ENCODE measurements at regions not wholly inside any gene's neighbourhood (a gene's known extent, or its start where the extent isn't known, plus 50 kb on each side); places are given as distances from the start of the nearest gene placed in this dataset.

DNA sequence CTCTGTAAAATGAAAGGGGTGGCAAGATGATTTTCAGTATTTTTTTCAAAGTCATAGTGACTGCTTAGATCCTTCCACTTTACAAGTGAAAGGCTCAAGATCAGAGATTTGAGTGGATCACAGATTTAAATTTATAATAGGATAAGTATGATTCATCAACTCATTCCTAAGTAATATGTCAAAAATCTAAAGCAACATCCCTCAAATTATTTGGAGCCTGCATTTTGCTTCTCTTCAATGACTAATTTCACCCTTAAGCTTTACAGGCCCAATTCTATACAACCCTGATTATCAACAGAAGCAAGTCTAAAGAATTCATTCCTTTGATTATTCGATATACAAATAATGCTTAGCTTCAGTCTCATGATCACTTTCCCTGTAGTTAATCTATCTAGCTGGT, 93.9 kb upstream of the HEY2 start:
- Mint-ChIP-seq H3K27ac (ENCODE audit: unreplicated experiment) (no peak overlapping the region), H3K4me3 (ENCODE audit: low read depth, unreplicated experiment) (no peak overlapping the region), H3K36me3 (ENCODE audit: insufficient read depth, unreplicated experiment) (no peaks in the 10 kb centered on the region), H3K4me1 (ENCODE audit: low read depth, unreplicated experiment) (no peaks in the 10 kb centered on the region), H3K9me3 (ENCODE audit: low read depth, unreplicated experiment) (no peaks in the 10 kb centered on the region), H3K27me3 (ENCODE audit: unreplicated experiment) (peaks cover 13% of the 10 kb centered on the region)
- no TSS peak for BruUV-seq (replicated peaks)
- no peak for DNase-seq
- TF ChIP-seq, protein P1, sequence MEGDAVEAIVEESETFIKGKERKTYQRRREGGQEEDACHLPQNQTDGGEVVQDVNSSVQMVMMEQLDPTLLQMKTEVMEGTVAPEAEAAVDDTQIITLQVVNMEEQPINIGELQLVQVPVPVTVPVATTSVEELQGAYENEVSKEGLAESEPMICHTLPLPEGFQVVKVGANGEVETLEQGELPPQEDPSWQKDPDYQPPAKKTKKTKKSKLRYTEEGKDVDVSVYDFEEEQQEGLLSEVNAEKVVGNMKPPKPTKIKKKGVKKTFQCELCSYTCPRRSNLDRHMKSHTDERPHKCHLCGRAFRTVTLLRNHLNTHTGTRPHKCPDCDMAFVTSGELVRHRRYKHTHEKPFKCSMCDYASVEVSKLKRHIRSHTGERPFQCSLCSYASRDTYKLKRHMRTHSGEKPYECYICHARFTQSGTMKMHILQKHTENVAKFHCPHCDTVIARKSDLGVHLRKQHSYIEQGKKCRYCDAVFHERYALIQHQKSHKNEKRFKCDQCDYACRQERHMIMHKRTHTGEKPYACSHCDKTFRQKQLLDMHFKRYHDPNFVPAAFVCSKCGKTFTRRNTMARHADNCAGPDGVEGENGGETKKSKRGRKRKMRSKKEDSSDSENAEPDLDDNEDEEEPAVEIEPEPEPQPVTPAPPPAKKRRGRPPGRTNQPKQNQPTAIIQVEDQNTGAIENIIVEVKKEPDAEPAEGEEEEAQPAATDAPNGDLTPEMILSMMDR (IDR thresholded peaks at IDR 0.05; ENCODE audit: unreplicated experiment), result no peak
- CTCF ChIA-PET, result no interaction called here
- intact Hi-C loops (cut with micrococcal nuclease; ENCODE audit: unreplicated experiment), result no loop called here

DNA sequence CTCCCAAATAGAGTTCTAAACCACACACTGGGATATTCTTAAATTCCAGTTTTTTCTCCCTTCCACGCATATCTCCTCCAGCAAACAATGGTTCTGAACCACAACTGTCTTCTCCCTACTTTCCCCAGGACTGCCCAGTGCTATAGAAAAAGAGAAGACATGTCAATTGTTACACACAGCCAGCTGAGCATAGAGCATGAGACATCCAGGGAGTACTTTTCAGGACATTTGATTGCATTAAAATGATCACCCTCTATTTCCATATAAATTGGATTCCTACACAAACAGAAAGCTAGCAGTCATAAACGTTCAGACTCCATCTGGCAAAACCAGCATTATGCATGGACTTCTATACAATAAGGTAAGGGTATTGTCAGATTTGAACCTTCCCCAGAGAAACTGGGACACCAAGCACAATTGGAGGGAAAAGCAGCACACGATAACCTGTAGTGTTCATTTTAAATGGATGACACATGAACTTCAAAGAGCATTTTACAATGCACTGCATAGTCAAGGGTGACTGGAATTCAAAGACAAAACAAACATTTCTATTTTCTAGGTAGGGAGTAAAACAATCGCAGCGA, 93.1 kb upstream of the HEY2 start:
- H3K9me3 Mint-ChIP-seq (ENCODE audit: low read depth, unreplicated experiment), result no peaks in the 10 kb centered on the region
- CTCF ChIA-PET, result no interaction called here
- H3K27me3 Mint-ChIP-seq (ENCODE audit: unreplicated experiment), result peaks cover 13% of the 10 kb centered on the region
- DNase-seq, result no peak
- TF ChIP-seq, protein P1 (IDR thresholded peaks at IDR 0.05; ENCODE audit: unreplicated experiment), result no peak
- H3K27ac Mint-ChIP-seq (ENCODE audit: unreplicated experiment), result no peak overlapping the region
- no TSS peak for BruUV-seq (replicated peaks)
- H3K36me3 Mint-ChIP-seq (ENCODE audit: insufficient read depth, unreplicated experiment), result no peaks in the 10 kb centered on the region
- intact Hi-C loops (cut with micrococcal nuclease; ENCODE audit: unreplicated experiment), result no loop called here
- H3K4me3 Mint-ChIP-seq (ENCODE audit: low read depth, unreplicated experiment), result no peak overlapping the region
- no peaks in the 10 kb centered on the region for H3K4me1 Mint-ChIP-seq (ENCODE audit: low read depth, unreplicated experiment)

DNA sequence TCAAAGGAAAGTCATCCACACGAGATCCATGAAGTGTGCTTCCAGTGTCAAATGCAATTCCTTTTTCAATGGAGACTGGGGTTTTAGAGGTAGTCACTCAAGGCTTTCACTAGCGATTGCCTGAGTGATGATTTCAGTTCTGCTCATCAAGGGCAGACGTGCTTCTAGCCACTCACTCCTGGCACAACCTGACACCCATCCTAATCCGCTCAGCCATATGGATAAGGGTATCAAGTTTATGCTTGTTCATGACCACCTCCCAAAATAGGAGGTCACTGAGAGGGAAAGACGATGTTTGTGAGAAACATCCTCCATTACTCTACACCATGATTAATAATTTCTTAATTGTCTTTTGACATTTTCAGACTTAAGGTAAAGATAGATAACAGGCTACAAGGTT, 91.3 kb upstream of the HEY2 start:
- Mint-ChIP-seq H3K9me3 (ENCODE audit: low read depth, unreplicated experiment) (no peaks in the 10 kb centered on the region), H3K4me3 (ENCODE audit: low read depth, unreplicated experiment) (no peak overlapping the region), H3K27me3 (ENCODE audit: unreplicated experiment) (peaks cover 13% of the 10 kb centered on the region), H3K4me1 (ENCODE audit: low read depth, unreplicated experiment) (no peaks in the 10 kb centered on the region), H3K36me3 (ENCODE audit: insufficient read depth, unreplicated experiment) (no peaks in the 10 kb centered on the region), H3K27ac (ENCODE audit: unreplicated experiment) (no peak overlapping the region)
- DNase-seq, result no peak
- intact Hi-C loops (cut with micrococcal nuclease; ENCODE audit: unreplicated experiment), result no loop called here
- no TSS peak for BruUV-seq (replicated peaks)
- TF ChIP-seq, protein P1 (IDR thresholded peaks at IDR 0.05; ENCODE audit: unreplicated experiment), result no peak
- CTCF ChIA-PET, result no interaction called here

DNA sequence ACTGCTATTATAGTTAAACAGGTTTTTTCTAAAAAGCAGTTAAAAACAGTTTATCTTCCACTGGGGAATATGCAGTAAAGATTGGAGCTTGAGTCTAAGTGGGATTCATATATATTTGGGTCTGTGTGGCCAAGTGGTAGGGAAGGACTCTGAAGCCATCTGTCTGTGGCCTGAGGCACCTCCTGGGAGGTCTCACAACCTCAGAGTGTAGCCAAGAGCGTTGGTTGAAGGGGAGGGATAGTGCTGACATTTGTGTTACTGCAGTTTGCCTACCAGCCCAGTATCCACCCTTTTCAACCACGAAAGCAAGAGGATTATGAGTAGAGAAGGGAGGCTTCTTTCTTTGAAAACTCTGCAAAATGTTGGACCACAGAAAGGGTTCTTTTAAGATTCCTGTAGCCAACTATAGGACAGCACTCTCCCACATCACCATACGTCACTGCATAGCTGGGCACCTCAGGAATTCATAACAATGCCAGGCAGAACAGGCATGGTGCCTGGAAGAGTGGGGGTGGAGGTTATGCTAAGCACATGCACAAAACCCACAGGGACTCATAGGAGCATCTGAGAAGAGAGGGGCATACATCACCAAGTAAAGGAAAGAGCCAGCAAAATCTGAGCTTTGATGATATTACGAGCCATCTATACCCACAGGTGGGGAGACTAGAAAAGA, 90.5 kb upstream of the HEY2 start:
- CTCF ChIA-PET, result no interaction called here
- no peak overlapping the region for H3K27ac Mint-ChIP-seq (ENCODE audit: unreplicated experiment)
- H3K36me3 Mint-ChIP-seq (ENCODE audit: insufficient read depth, unreplicated experiment), result no peaks in the 10 kb centered on the region
- no peak overlapping the region for H3K4me3 Mint-ChIP-seq (ENCODE audit: low read depth, unreplicated experiment)
- no peaks in the 10 kb centered on the region for H3K9me3 Mint-ChIP-seq (ENCODE audit: low read depth, unreplicated experiment)
- DNase-seq, result no peak
- peaks cover 13% of the 10 kb centered on the region for H3K27me3 Mint-ChIP-seq (ENCODE audit: unreplicated experiment)
- BruUV-seq (replicated peaks), result no TSS peak
- H3K4me1 Mint-ChIP-seq (ENCODE audit: low read depth, unreplicated experiment), result no peaks in the 10 kb centered on the region
- intact Hi-C loops (cut with micrococcal nuclease; ENCODE audit: unreplicated experiment), result no loop called here
- TF ChIP-seq, protein P1 (IDR thresholded peaks at IDR 0.05; ENCODE audit: unreplicated experiment), result no peak

Data from Calu3 (cell line).